HG02852 (cell line): ENCODE measurements at regions not wholly inside any gene's neighbourhood (a gene's known extent, or its start where the extent isn't known, plus 50 kb on each side); places are given as distances from the start of the nearest gene placed in this dataset.

Experiments
- ATAC-seq: cut with Tn5 transposase; IDR thresholded peaks from one replicate; pipeline ENCODE4 v1.9.1; 2021; ENCODE audit warnings: mild to moderate bottlenecking, moderate library complexity; ENCODE audit not compliant: unreplicated experiment

DNA sequence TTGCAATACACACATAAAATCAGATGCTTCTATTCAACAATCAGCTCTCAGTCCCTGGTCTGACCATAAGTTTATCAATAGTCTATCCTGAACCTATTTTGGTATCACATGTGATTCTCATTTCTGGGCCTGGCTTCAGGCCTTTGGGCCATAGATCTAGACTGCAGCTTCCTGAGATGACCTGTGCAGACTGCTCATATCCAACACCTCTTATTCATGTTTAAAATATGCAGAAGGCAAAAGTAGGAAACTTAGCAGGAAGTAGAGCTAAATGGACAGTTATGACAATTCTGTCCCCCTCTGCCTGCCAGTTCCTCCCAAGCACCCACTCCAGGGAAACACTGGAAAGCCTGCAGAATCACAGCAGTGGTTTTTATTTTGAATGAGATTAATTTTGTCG lies 53.3 kb downstream of the C7orf25 start:
- ATAC-seq = no peak

DNA sequence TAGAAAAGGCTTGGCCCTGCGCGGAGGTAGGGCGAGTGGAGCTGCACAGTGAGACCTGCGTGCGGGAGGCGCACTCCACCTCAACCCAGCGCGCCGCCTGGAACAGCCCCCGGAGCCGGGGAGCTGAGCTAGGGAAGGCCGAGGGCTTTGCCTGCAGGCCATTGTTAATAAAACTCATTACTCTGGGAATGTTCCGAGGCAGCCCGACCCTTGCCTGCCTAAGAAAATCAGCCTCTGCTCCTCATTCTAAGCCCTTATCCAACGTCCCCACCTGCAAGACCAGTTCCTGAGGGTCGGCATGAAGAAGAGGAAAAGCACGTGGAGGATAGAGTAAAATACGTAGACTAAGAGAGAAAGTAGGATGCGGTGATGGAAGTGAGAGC lies 55.3 kb downstream of the C7orf25 start:
- no peak for ATAC-seq

DNA sequence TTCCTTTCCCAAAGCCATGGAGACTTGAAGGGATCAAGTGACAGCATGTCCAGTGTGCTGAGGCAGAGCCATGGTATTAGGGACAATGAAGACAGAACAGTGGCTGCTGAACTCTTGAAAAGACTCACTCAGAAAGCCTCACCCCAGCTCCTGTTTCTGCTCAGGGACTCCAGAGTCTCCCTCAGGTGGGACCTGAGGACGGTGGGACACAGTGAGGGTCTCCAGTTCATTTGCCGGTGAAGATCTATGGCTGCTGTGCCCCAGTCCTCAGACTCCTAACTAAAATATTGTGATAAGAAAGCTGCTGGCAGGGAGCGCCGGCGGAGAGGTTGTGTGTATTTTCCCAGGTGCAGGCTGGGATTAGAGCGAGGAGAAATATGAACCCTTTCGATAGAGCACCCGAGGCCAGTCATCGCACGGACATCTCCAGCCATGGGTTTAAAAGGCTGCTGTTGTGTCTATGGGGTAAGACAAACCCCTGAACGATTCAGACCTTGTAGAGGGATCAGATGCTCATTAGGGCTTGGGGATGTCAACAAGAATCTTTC lies 57.2 kb downstream of the C7orf25 start:
- ATAC-seq = no peak

DNA sequence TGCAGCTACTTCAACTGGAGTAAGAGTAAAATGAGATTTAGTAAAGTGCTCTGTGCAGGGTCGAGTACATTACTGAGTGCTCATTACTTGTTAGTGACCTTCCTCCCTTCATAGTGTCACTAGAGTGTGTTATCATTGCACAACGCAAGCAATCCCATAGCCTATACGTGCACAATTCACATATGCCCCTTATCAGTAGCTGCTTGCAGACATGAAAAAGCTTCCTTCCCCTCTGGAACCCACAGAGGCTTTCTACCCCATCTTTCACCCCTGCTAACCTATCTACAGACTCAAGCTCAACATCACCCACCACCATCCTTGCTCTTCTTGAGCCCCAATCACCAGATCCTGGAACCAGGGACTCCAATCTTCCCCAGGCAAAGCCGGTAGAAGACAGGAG lies 59.3 kb downstream of the C7orf25 start:
- no peak for ATAC-seq

DNA sequence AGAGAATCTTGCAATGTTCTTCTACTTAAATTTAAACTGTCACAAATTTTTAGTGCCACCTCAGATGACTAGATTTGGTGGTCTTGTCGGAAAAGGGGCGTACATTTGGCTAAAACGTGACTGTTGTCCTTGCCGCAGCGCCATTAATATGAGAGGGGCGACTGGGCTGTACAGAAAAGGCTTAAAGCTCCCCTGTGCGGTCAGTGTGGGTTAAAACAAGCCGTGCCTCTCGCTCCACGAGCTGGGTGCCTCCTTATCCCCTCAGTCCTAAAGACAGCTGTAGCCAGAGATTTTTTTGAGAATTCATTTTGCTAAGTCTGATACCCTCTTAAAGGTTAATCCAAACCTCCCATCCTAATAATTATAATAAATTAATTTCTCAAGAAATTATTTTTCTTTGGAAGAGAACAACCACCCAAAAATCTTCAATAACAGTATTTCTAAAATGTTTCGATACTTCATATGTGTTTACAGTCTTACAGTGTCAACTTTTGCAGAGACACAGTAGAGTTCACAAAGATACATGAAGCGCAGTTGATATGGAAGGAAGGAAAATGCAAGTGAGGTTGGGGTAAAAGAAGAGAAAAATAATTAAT lies 68.6 kb downstream of the C7orf25 start:
- ATAC-seq = peak; percentile 66

DNA sequence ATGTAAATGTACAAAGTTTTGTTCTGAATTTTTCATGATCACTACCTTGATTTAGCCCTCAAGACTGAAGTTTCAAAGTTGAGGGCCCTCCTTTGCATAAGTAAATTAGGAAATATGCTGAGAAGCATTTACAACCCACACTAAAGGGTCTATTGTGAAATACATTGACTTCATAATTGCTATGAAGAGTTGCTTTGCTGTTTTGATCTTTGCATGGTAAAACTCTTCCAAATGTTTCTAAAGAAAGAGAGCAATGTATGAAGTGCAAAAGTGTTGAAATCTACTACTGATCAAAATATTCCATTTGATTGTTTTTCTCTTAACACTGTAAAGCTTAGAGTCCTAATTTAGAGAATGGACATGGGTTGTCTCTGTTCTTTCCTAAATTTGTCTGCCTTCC lies 77.2 kb downstream of the C7orf25 start:
- ATAC-seq = no peak

DNA sequence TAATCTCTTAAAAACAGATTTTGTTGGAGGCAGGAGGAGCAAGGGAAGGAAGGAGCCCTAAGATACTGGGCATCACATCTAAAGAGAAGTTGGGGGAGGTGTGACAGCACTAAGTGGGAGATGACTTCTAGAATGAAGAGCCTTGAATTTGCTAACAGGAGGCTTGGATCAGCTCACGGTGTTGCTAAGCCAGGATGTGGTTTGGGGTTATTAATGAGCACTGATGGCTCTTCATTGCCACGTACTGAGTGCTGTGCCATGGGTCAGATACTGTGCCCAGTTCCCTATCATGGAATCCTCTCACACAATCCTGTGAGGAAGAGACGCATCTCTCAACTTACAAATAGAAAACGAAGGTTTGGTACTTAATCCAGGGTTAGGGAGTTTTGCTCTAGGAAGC lies 78.5 kb downstream of the C7orf25 start:
- ATAC-seq = no peak

DNA sequence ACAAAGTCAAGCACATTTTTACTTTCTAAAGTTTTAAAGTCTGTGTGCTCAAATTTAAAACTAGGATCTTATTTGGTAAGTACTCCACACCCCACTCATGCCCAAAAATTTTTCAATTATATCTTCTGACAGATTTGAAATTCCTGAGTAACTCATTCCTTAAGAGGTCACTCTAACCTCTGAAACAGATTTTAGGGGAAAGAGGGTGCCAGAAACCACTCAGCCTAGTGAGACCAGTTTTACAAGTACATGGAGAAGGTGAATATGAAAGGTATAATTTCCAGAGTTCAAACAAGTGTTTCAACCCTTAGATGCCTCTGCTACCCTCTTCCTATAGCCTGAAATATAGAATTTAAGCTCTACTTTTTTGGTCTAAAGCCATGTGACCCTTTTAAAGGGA lies 79.2 kb downstream of the C7orf25 start:
- ATAC-seq = no peak

DNA sequence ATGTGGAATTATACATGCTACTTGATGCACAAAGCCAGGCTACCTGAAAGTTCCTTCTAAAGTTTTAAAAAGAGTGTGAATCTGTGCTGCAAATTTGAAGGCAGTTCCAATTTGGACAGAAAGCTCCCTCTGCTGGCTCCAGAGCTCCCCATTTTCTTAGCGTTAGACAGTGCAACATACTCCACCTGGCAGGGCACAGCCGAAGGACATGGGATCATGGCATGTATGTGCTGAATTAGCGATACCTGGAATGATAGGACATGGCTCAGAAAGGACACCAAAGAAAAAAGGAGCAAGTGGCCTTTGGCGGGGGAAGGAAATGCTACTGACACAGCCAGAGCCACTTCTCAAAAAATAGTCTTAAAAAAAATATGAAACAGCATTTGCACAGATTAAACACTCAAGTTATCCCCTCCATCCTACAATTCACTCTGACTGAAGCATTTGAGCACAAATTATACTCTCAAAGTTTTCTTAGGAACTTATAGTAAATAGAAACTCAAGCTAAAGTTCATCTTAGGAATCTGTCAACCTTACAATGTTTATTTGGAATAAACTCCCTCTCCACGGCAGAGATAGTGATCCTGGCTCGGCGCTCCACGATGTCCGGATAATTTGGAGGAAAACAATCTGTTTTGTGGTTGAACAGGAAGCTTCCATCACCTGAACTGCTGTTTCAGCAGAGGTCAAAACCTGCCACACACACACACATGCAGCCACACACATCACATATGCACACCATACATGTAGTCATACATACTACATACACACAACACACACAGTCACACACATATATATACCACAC lies 80.0 kb downstream of the C7orf25 start:
- ATAC-seq = no peak

DNA sequence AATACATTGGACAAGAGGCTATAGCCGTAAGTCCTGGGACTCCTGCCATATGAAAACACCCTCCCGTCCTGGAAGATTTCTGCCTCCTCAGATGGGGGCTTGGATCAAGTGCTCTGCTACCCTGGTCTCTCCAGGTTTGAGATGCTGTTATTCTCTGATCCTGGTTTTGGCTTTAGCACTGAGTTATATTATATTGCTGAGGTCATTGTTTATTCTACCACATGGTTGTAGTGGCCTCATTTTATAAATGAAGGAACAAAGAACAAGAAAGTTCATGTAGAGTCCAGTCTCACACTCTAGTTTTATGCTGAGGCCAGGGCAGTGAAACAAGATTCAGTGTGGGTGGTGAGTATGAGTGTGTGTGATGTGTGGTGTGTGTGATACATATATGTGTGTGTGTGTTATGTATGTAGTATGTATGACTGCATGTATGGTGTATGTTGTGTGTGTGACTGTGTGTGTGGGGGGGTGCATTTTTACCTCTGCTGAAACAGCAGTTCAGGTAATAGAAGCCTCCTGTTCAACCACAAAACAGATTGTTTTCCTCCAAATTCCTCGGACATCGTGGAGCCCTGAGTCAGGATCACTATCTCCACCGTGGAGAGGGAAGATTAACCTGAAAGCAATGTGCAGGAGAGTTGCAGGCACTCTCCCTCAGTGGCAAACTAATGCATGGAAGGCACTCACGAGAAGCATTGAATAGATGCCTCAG lies 80.7 kb downstream of the C7orf25 start:
- ATAC-seq = no peak

DNA sequence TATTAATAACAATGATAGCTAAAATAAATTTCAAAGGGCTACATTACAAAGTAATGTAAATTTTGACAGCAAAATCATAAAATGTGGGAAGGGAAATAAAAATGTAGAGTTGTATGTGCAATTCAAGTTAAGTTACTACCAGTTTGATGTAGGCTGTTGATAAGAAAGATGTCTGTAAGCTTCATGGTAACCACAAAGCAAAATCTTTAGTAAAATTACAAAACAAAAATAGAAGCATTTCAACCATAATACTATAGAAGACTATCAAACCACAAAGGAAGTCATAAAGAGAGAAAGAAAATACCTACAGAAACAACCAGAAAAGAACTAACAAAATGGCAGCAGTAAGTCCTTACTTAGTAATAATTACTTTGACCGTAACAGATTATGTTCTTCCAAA lies 99.1 kb downstream of the C7orf25 start:
- no peak for ATAC-seq

DNA sequence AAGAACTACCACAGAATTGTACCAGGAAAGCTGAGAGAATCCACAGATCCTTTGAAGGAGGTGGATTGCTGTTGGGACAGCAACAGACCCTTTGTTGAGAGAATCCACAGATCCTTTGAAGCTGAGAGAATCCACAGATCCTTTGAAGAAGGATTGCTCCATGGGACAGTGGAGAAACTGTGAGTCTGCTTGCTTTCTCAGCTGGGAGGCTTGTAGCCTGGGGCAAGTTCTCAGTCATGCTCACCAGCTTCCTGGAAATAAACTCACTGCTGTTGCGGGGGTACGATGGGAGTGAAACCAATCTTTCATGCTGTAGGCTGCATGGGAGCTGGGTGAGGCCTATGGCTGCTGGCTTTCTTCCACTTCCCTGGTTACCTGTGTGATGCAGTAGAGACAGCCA lies 106.3 kb downstream of the C7orf25 start:
- no peak for ATAC-seq

DNA sequence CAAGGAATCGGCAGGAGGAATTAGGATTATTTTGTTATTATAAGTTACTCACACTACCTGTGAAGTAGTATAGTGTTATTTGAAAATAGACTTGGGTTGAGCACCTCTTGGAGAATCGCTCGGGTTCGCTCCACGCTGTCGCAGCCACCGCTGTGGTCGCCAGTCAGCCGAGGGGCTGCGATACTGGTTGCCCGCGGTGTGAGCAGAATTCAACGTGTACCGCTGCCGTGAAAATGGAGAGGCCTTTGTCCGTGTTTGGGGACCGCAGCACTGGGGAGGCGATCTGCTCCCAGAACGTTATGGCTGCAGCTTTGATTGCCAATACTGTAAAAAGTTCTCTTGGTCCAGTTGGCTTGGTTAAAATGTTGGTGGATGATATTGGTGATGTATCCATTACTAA lies 117.2 kb downstream of the C7orf25 start:
- ATAC-seq = no peak

DNA sequence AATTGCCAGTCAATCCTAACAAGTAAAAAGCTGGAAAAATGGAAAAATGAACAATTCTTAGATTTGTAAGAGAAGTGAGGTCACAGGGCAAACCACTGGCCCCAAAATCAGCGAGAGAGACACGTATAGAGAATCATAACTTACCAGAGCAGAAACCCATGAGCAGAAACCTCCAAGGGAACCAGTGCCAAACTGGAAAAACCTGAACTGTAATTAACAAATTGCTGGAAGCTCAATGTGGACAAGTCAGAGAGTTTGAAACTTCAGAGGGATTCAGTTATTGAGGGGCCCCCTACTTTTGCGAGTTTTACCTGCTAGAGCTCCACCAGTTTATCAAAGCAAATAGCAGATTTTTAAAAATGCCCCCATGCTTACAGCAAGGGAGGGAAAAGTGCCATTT lies 119.0 kb downstream of the C7orf25 start:
- ATAC-seq = no peak

DNA sequence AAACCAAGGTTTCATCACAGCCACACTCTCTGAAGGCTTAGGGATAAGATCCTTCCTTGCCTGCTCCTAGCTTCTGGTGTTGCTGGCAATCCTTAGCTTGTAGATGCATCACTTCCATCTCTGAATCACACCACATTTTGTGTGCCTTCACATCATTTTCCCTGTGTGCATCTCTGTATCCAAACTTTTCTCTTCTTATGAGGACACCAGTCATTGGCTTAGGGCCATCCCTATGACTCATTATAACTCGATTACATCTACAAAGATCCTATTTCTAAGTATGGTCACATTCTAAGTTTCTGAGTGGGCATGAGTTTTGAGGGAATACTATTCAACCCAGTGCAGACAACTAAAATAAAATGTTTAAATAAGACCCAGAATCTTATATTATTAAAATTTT lies 121.7 kb downstream of the C7orf25 start:
- no peak for ATAC-seq

DNA sequence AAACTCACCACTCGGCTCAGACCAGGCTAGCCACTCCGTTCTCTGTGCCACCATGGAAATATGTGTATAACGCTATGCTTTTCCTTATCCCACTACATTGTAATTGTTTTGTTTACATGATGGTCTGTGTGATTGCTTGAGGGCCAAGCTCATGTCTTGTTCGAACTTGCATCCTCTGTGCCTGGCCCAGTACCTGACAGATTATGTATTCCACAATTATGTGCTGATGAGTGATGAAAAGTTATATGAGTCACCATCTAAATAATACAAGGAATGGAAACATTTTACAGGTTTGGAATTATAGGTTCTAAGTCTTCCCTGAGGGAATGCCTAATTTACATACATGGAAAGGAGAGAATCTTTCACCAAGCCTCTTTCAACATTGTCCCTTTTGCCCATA lies 137.4 kb downstream of the C7orf25 start:
- no peak for ATAC-seq

DNA sequence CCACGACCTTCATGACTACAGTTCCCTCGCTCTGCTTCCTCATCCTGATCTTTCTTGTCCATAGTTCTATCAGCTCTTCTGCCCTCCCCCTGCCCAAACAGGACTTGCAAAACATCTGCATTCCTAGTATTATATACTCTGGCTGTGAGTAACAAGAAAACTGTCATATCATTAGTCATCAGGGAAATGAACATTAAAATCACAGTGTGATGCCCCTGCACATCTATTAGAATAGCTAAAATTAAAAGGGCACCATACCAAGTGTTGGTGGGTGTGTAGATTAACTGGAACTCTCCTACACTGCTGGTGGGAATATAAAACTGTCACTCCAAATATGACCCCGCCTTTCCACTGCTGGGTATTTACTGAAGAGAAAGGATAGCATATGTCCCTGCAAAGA lies 141.8 kb downstream of the C7orf25 start:
- no peak for ATAC-seq

DNA sequence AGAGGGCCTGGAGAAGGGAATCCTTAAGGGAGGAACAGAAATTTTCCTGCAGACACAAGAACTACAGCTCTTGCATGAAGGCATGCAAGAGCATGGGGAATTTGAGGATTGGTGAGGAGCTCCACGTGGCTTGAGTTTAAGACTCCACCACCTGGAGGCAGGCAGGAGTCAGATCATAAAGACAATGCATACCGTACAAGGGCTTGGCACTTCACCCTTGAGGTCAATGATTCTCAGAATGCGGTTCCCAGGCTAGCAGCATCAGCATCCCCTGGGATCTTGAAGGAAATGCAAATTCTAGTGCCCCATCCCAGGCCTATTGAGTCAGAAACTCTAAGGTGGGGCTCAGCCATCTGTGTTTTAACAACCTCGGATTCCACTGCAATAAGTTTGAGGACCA lies 143.8 kb downstream of the C7orf25 start:
- no peak for ATAC-seq

DNA sequence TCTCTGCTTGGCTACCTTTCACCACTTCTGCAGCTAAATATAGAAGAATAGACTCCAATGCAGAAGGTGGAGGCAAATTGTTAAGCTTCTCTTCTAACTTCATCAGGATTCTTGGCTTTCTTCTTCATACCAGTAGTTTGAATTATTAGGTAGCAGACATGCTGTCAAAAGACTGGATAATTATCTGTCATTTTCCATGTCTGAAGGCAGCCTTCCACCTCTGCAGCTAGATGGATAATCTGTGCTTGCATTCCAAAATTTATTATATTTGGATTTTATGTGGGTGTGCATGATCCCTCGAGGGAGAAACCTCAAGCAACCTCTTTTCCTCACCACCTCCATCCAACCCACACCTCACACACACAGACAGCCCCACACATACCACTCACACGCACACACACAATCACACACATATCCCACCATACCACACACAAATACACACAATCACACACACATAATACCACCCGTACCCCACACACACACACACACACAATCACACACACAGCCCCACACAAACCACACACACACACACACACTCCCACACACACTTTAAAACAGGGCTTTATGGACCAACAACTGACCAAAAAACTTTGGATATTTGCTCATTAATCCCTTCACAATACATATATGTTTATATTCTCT lies 145.0 kb downstream of the C7orf25 start:
- no peak for ATAC-seq

DNA sequence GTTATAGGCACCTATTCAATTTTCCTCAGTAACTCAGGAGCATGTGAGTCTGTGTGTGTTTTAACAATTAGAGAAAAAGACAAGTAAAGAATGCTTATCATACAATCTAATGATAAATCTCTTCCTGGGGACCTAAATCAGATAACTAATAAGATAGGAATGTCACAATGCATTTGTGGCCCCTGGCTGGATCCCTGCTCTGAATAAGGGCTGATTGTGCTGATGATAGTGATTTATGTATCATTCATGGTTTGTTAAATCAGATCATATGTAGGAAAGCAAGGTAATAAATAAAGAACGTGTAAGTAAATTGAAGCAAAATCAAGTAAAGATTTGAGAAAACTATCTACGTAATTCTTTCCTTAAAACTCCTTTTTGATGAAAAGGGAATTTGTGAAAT lies 145.9 kb downstream of the C7orf25 start:
- ATAC-seq = no peak

DNA sequence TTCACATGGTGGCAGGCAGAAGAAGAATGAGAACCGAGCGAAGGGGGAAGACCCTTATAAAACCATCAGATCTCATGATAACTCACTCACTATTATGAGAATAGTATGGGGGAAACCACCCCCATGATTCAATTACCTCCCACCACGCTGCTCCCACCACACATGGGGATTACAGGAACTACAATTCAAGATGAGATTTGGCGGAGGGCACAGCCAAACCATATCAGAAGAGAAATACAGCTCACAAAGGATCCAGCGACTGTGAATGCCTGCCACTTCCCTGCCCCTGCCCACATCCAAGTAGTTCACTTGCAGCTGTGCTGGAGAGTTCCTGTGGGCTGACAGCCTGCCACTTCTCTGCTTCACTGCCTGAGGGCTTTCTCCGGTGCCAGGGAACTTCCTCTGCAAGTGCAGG lies 148.7 kb downstream of the C7orf25 start:
- ATAC-seq = no peak
